ENCODE measurements at regions not wholly inside any gene's neighbourhood (a gene's known extent, or its start where the extent isn't known, plus 50 kb on each side); places are given as distances from the start of the nearest gene placed in this dataset.

GRCh38 chr1:224852901-224853568, 76.4 kb upstream of the DNAH14 start:
- peak; percentile 41 to 84 for DNase-seq (ENCODE audit: low read depth in 1 of 2, low spot score in 1 of 2)
- no peak for TF ChIP-seq JUND (IDR thresholded peaks at IDR 0.05; ENCODE audit: low read depth)
- in situ Hi-C loops (cut with HindIII; ENCODE audit: low pct_unique_long_range_greater_than_20kb, low sequenced_read_pairs): no loop called here

- in situ Hi-C loops (cut with HindIII; ENCODE audit: low pct_unique_long_range_greater_than_20kb, low sequenced_read_pairs): no loop called here
- no peak for TF ChIP-seq JUND (IDR thresholded peaks at IDR 0.05; ENCODE audit: low read depth)
- no peak for DNase-seq (ENCODE audit: low read depth in 1 of 2, low spot score in 1 of 2)
Observed at GRCh38 chr1:224856973-224857372, 72.5 kb upstream of the DNAH14 start.

GRCh38 chr1:224859651-224860050, 69.8 kb upstream of the DNAH14 start:
- no peak for DNase-seq (ENCODE audit: low read depth in 1 of 2, low spot score in 1 of 2)
- in situ Hi-C loops (cut with HindIII; ENCODE audit: low pct_unique_long_range_greater_than_20kb, low sequenced_read_pairs): no loop called here
- TF ChIP-seq JUND (IDR thresholded peaks at IDR 0.05; ENCODE audit: low read depth): no peak

GRCh38 chr1:224860488-224861338, 68.8 kb upstream of the DNAH14 start:
- no peak for TF ChIP-seq JUND (IDR thresholded peaks at IDR 0.05; ENCODE audit: low read depth)

GRCh38 chr1:224861339-224861716, 68.1 kb upstream of the DNAH14 start:
- in situ Hi-C loops (cut with HindIII; ENCODE audit: low pct_unique_long_range_greater_than_20kb, low sequenced_read_pairs): no loop called here
- no peak for TF ChIP-seq JUND (IDR thresholded peaks at IDR 0.05; ENCODE audit: low read depth)
- DNase-seq (ENCODE audit: low read depth in 1 of 2, low spot score in 1 of 2): no peak

More at GRCh38 chr1:224860488-224861338, 68.8 kb upstream of the DNAH14 start:
- DNase-seq (ENCODE audit: low read depth in 1 of 2, low spot score in 1 of 2): no peak
- in situ Hi-C loops (cut with HindIII; ENCODE audit: low pct_unique_long_range_greater_than_20kb, low sequenced_read_pairs): no loop called here

- no peak for DNase-seq (ENCODE audit: low read depth in 1 of 2, low spot score in 1 of 2)
- TF ChIP-seq JUND (IDR thresholded peaks at IDR 0.05; ENCODE audit: low read depth): no peak
- in situ Hi-C loops (cut with HindIII; ENCODE audit: low pct_unique_long_range_greater_than_20kb, low sequenced_read_pairs): no loop called here
Observed at GRCh38 chr1:224863486-224863885, 66.0 kb upstream of the DNAH14 start.

- in situ Hi-C loops (cut with HindIII; ENCODE audit: low pct_unique_long_range_greater_than_20kb, low sequenced_read_pairs): no loop called here
- no peak for DNase-seq (ENCODE audit: low read depth in 1 of 2, low spot score in 1 of 2)
- no peak for TF ChIP-seq JUND (IDR thresholded peaks at IDR 0.05; ENCODE audit: low read depth)
Observed at GRCh38 chr1:224864006-224864405, 65.5 kb upstream of the DNAH14 start.

GRCh38 chr1:224865510-224865909, 64.0 kb upstream of the DNAH14 start:
- in situ Hi-C loops (cut with HindIII; ENCODE audit: low pct_unique_long_range_greater_than_20kb, low sequenced_read_pairs): no loop called here
- no peak for DNase-seq (ENCODE audit: low read depth in 1 of 2, low spot score in 1 of 2)
- TF ChIP-seq JUND (IDR thresholded peaks at IDR 0.05; ENCODE audit: low read depth): no peak

GRCh38 chr1:224866940-224867339, 62.5 kb upstream of the DNAH14 start:
- in situ Hi-C loops (cut with HindIII; ENCODE audit: low pct_unique_long_range_greater_than_20kb, low sequenced_read_pairs): no loop called here
- DNase-seq (ENCODE audit: low read depth in 1 of 2, low spot score in 1 of 2): no peak
- TF ChIP-seq JUND (IDR thresholded peaks at IDR 0.05; ENCODE audit: low read depth): no peak

GRCh38 chr1:224867715-224868114, 61.8 kb upstream of the DNAH14 start:
- in situ Hi-C loops (cut with HindIII; ENCODE audit: low pct_unique_long_range_greater_than_20kb, low sequenced_read_pairs): no loop called here
- no peak for TF ChIP-seq JUND (IDR thresholded peaks at IDR 0.05; ENCODE audit: low read depth)
- DNase-seq (ENCODE audit: low read depth in 1 of 2, low spot score in 1 of 2): no peak

GRCh38 chr1:224872832-224873433, 56.5 kb upstream of the DNAH14 start:
- TF ChIP-seq JUND (IDR thresholded peaks at IDR 0.05; ENCODE audit: low read depth): no peak
- no peak for DNase-seq (ENCODE audit: low read depth in 1 of 2, low spot score in 1 of 2)
- in situ Hi-C loops (cut with HindIII; ENCODE audit: low pct_unique_long_range_greater_than_20kb, low sequenced_read_pairs): no loop called here

GRCh38 chr1:224873434-224874369, 55.8 kb upstream of the DNAH14 start:
- DNase-seq (ENCODE audit: low read depth in 1 of 2, low spot score in 1 of 2): no peak
- TF ChIP-seq JUND (IDR thresholded peaks at IDR 0.05; ENCODE audit: low read depth): no peak
- in situ Hi-C loops (cut with HindIII; ENCODE audit: low pct_unique_long_range_greater_than_20kb, low sequenced_read_pairs): no loop called here

Measured in T47D (cell line).